ENCODE measurements at regions not wholly inside any gene's neighbourhood (a gene's known extent, or its start where the extent isn't known, plus 50 kb on each side); places are given as distances from the start of the nearest gene placed in this dataset.

GRCh38 chr17:15095935-15096334, 169.2 kb downstream of the PMP22 start:
- TF ChIP-seq EZH2 (IDR thresholded peaks at IDR 0.05; ENCODE audit: low read depth, low read length, severe bottlenecking), result no peak
- TF ChIP-seq CTCF (IDR thresholded peaks at IDR 0.05; ENCODE audit: control extremely low read depth in 1 of 3, insufficient read depth in 1 of 3, low read depth in 1 of 3, low read length in 3 of 3), result no peak
- TF ChIP-seq HDAC6 (IDR thresholded peaks at IDR 0.05; ENCODE audit: low read depth, low read length), result no peak
- no peak for TF ChIP-seq ZNF274 (IDR thresholded peaks at IDR 0.05; ENCODE audit: borderline replicate concordance, extremely low read depth, low read length)
- TF ChIP-seq, protein P1, sequence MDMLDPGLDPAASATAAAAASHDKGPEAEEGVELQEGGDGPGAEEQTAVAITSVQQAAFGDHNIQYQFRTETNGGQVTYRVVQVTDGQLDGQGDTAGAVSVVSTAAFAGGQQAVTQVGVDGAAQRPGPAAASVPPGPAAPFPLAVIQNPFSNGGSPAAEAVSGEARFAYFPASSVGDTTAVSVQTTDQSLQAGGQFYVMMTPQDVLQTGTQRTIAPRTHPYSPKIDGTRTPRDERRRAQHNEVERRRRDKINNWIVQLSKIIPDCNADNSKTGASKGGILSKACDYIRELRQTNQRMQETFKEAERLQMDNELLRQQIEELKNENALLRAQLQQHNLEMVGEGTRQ (IDR thresholded peaks at IDR 0.05; ENCODE audit: low read length), result no peak
- no peak for TF ChIP-seq POLR2AphosphoS5 (IDR thresholded peaks at IDR 0.05; ENCODE audit: low read depth, low read length)
- no peak for TF ChIP-seq TEAD4 (IDR thresholded peaks at IDR 0.05; ENCODE audit: low read depth, low read length)
- no peak for TF ChIP-seq GABPA (IDR thresholded peaks at IDR 0.05; ENCODE audit: borderline replicate concordance, insufficient read depth, low read length)
- no peak for TF ChIP-seq PHF8 (conservative IDR thresholded peaks at IDR 0.05; ENCODE audit: low read depth, low read length)

Data from H1 (cell line).